ENCODE measurements at regions not wholly inside any gene's neighbourhood (a gene's known extent, or its start where the extent isn't known, plus 50 kb on each side); places are given as distances from the start of the nearest gene placed in this dataset.

DNA sequence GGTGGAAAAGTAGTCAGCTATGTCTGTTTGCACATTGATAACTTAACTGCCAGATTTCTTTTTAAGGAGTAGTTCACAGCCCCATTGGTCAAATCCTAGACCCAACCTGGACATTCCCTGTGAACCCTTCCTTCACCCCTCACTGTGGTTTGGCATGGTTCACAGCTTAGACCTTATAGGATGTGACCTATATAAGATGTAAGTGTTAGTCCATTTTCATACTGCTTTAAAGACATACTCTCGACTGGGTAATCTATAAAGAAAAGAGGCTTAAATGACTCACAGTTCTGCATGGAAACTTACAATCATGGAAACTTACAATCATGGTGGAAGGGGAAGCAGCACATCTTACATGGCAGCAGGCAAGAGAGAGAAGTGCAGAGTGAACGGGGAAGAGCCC is 1066.2 kb downstream of the TTLL7 start:
- Mint-ChIP-seq H3K9me3 (no peaks in the 10 kb centered on the region), H3K27me3 (no peaks in the 10 kb centered on the region), H3K36me3 (ENCODE audit: low read depth) (no peaks in the 10 kb centered on the region), H3K4me3 (no peak overlapping the region), H3K27ac (no peak overlapping the region), H3K4me1 (ENCODE audit: low read depth) (no peaks in the 10 kb centered on the region)
- TF ChIP-seq, protein P1, sequence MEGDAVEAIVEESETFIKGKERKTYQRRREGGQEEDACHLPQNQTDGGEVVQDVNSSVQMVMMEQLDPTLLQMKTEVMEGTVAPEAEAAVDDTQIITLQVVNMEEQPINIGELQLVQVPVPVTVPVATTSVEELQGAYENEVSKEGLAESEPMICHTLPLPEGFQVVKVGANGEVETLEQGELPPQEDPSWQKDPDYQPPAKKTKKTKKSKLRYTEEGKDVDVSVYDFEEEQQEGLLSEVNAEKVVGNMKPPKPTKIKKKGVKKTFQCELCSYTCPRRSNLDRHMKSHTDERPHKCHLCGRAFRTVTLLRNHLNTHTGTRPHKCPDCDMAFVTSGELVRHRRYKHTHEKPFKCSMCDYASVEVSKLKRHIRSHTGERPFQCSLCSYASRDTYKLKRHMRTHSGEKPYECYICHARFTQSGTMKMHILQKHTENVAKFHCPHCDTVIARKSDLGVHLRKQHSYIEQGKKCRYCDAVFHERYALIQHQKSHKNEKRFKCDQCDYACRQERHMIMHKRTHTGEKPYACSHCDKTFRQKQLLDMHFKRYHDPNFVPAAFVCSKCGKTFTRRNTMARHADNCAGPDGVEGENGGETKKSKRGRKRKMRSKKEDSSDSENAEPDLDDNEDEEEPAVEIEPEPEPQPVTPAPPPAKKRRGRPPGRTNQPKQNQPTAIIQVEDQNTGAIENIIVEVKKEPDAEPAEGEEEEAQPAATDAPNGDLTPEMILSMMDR (IDR thresholded peaks at IDR 0.05) = no peak
- ChIA-PET CTCF (no interaction called here), POLR2A (no interaction called here)
- no peaks in the 10 kb centered on the region for H3K27me3 ChIP-seq (ENCODE audit: control insufficient read depth in 1 of 2, insufficient read depth in 2 of 2, low read length in 2 of 2)
- H3K4me1 ChIP-seq (ENCODE audit: insufficient read depth, low read length) = no peaks in the 10 kb centered on the region
- no peak for DNase-seq
- H3K27ac ChIP-seq (ENCODE audit: low read depth in 1 of 2, low read length in 2 of 2) = no peak overlapping the region
- no peaks in the 10 kb centered on the region for H3K36me3 ChIP-seq (ENCODE audit: insufficient read depth, low read length)
- H3K4me3 ChIP-seq (ENCODE audit: low read length) = no peak overlapping the region
- no peaks in the 10 kb centered on the region for H3K9me3 ChIP-seq (ENCODE audit: control insufficient read depth in 1 of 2, insufficient read depth in 1 of 2, low read length in 2 of 2)
- ATAC-seq (ENCODE audit: poor library complexity) = no peak
- intact Hi-C loops (cut with DNase I, micrococcal nuclease) = no loop called here

DNA sequence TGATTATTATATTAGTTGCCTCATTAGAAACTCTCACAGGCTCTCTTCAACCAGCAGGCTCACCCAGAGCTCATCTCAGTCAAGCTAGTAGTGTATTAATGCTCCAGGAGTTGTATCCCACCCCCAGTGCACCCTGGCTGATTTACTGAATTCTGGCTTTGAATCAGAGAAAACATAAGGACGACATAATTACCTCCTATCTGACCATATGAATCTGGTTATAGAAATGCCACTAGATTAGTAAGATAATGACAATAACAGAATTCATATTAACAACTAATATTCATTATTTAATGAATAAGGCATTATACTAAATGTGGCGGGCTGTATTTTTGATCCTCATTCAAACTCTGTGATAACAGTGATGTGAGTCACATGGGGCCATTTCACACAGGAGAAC is 1066.7 kb downstream of the TTLL7 start:
- Mint-ChIP-seq H3K4me3 (no peak overlapping the region), H3K27ac (no peak overlapping the region), H3K9me3 (no peaks in the 10 kb centered on the region), H3K27me3 (no peaks in the 10 kb centered on the region), H3K4me1 (ENCODE audit: low read depth) (no peaks in the 10 kb centered on the region), H3K36me3 (ENCODE audit: low read depth) (no peaks in the 10 kb centered on the region)
- no peak for ATAC-seq (ENCODE audit: poor library complexity)
- ChIA-PET POLR2A (no interaction called here), CTCF (no interaction called here)
- Histone ChIP-seq H3K36me3 (ENCODE audit: insufficient read depth, low read length) (no peaks in the 10 kb centered on the region), H3K4me1 (ENCODE audit: insufficient read depth, low read length) (no peaks in the 10 kb centered on the region), H3K27me3 (ENCODE audit: control insufficient read depth in 1 of 2, insufficient read depth in 2 of 2, low read length in 2 of 2) (no peaks in the 10 kb centered on the region), H3K27ac (ENCODE audit: low read depth in 1 of 2, low read length in 2 of 2) (no peak overlapping the region), H3K9me3 (ENCODE audit: control insufficient read depth in 1 of 2, insufficient read depth in 1 of 2, low read length in 2 of 2) (no peaks in the 10 kb centered on the region), H3K4me3 (ENCODE audit: low read length) (no peak overlapping the region)
- intact Hi-C loops (cut with DNase I, micrococcal nuclease) = no loop called here
- DNase-seq = no peak
- TF ChIP-seq, protein P1 (IDR thresholded peaks at IDR 0.05) = no peak

DNA sequence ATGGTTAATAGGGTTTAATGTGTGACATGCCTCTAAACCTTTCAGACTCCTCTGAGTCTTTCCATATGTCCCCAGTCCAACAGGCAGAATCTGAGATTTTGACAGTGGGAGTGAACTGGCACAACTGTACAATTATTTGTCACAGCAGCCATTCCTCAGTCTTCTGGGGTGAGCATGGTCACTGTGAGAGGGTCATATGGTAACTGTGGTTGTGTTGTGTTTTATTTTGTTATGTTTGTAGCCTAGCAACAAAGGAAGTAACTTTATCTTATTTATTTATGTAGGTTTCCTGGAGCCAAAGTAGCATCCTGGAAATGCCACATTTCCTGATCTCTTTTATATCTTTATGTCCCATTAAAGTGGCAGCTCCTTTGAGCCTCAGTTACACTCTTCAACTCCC is 1067.9 kb downstream of the TTLL7 start:
- Histone ChIP-seq H3K36me3 (ENCODE audit: insufficient read depth, low read length) (no peaks in the 10 kb centered on the region), H3K27ac (ENCODE audit: low read depth in 1 of 2, low read length in 2 of 2) (no peak overlapping the region), H3K4me1 (ENCODE audit: insufficient read depth, low read length) (no peaks in the 10 kb centered on the region), H3K27me3 (ENCODE audit: control insufficient read depth in 1 of 2, insufficient read depth in 2 of 2, low read length in 2 of 2) (no peaks in the 10 kb centered on the region), H3K9me3 (ENCODE audit: control insufficient read depth in 1 of 2, insufficient read depth in 1 of 2, low read length in 2 of 2) (no peaks in the 10 kb centered on the region), H3K4me3 (ENCODE audit: low read length) (no peak overlapping the region)
- TF ChIP-seq, protein P1 (IDR thresholded peaks at IDR 0.05) = no peak
- ChIA-PET CTCF (no interaction called here), POLR2A (no interaction called here)
- intact Hi-C loops (cut with DNase I, micrococcal nuclease) = no loop called here
- Mint-ChIP-seq H3K4me1 (ENCODE audit: low read depth) (no peaks in the 10 kb centered on the region), H3K27ac (no peak overlapping the region), H3K36me3 (ENCODE audit: low read depth) (no peaks in the 10 kb centered on the region), H3K9me3 (no peaks in the 10 kb centered on the region), H3K4me3 (no peak overlapping the region), H3K27me3 (no peaks in the 10 kb centered on the region)
- DNase-seq (no peak), ATAC-seq (ENCODE audit: poor library complexity) (no peak)
